Suprapubic skin (tissue), 4 donors: ENCODE measurements at regions not wholly inside any gene's neighbourhood (a gene's known extent, or its start where the extent isn't known, plus 50 kb on each side); places are given as distances from the start of the nearest gene placed in this dataset.

Experiments
- CTCF ChIP-seq, 2 donors: fragments of 200-600 bp in 1 of 2; fragments of 450-650 bp in 1 of 2; sonication (generic) in 1 of 2; IDR thresholded peaks; one replicate each; pipeline ENCODE4 v1.5.1; 2016 to 2019; ENCODE audit warnings: antibody characterized with exemption in 2 of 2, mild to moderate bottlenecking in 1 of 2, moderate library complexity in 1 of 2
- EP300 ChIP-seq: sonication (generic); formaldehyde crosslinking; IDR thresholded peaks from one replicate; pipeline ENCODE4 v1.6.1; 2017; ENCODE audit warnings: antibody characterized with exemption
- POLR2A ChIP-seq, 2 donors: fragments of 450-650 bp; IDR thresholded peaks; one replicate each; pipeline ENCODE4 v1.6.1; 2017; ENCODE audit warnings: antibody characterized with exemption in 2 of 2, mild to moderate bottlenecking in 2 of 2, moderate library complexity in 2 of 2
- POLR2AphosphoS5 ChIP-seq, 3 donors: sonication (generic); formaldehyde crosslinking; IDR thresholded peaks; one replicate each; pipeline ENCODE4 v1.6.1; 2017; ENCODE audit warnings: antibody characterized with exemption in 3 of 3

- TF ChIP-seq EP300 (no peak), CTCF (IDR thresholded peaks at IDR 0.05) (no peak), POLR2A (IDR thresholded peaks at IDR 0.05) (no peak), POLR2AphosphoS5 (IDR thresholded peaks at IDR 0.05) (no peak)
Measured at GRCh38 chr6:112432853-112433252, 85.7 kb downstream of the RFPL4B start.
